ENCODE measurements at regions not wholly inside any gene's neighbourhood (a gene's known extent, or its start where the extent isn't known, plus 50 kb on each side); places are given as distances from the start of the nearest gene placed in this dataset.

GRCh38 chr2:122868646-122869275 lies 1113.3 kb downstream of the TSN start:
- Histone ChIP-seq H3K9me3 (replicated peaks in 1 of 2; ENCODE audit: control insufficient read depth in 1 of 2, insufficient read depth in 1 of 2, low read length in 2 of 2) (peaks cover 0 to 5% of the 10 kb centered on the region in 2 donors), H3K36me3 (replicated peaks in 1 of 2; ENCODE audit: control insufficient read depth in 1 of 2, insufficient read depth in 2 of 2, low read length in 2 of 2) (no peaks in the 10 kb centered on the region), H3K27ac (ENCODE audit: low read depth in 1 of 2, low read length in 2 of 2) (no peak overlapping the region), H4K20me1 (ENCODE audit: insufficient read depth, low read length) (no peaks in the 10 kb centered on the region), H3K9ac (ENCODE audit: insufficient read depth, low read length, poor library complexity, severe bottlenecking) (no peak overlapping the region), H3K4me2 (replicated peaks; ENCODE audit: extremely low read depth, low read length, poor library complexity, severe bottlenecking) (no peak overlapping the region), H3K79me2 (ENCODE audit: insufficient read depth, low read length) (no peaks in the 10 kb centered on the region), H2AFZ (ENCODE audit: insufficient read depth, low read depth, low read length, poor library complexity, severe bottlenecking) (no peak overlapping the region), H3K4me3 (replicated peaks in 1 of 3; ENCODE audit: low read depth in 2 of 3, low read length in 3 of 3) (no peak overlapping the region), H3K4me1 (ENCODE audit: control insufficient read depth in 1 of 2, insufficient read depth in 2 of 2, low read length in 2 of 2) (no peaks in the 10 kb centered on the region), H3K27me3 (ENCODE audit: control insufficient read depth in 2 of 2, insufficient read depth in 2 of 2, low read length in 2 of 2) (no peaks in the 10 kb centered on the region)
- no peaks in the 10 kb centered on the region for H3K4me1 Mint-ChIP-seq
- no peaks in the 10 kb centered on the region for H3K27me3 Mint-ChIP-seq (ENCODE audit: low read depth in 3 of 3)
- no peaks in the 10 kb centered on the region for H3K36me3 Mint-ChIP-seq
- no peak overlapping the region for H3K27ac Mint-ChIP-seq
- H3K9me3 Mint-ChIP-seq, result peaks cover 1 to 9% (median 4%) of the 10 kb centered on the region in 7 donors
- intact Hi-C loops (cut with micrococcal nuclease), result no loop called here
- 100% methylated on average over 1 of the region's 6 CpGs for WGBS (ENCODE audit: insufficient coverage)
- no peak overlapping the region for H3K4me3 Mint-ChIP-seq
- TF ChIP-seq CTCF (IDR thresholded peaks at IDR 0.05), result no peak
- no peak for DNase-seq

GRCh38 chr2:122873951-122874350 lies 1118.5 kb downstream of the TSN start:
- H3K27me3 Mint-ChIP-seq (ENCODE audit: low read depth in 3 of 3), result peaks cover 0 to 1% (median 0%) of the 10 kb centered on the region in 3 donors
- Histone ChIP-seq H4K20me1 (ENCODE audit: insufficient read depth, low read length) (no peaks in the 10 kb centered on the region), H3K9ac (ENCODE audit: insufficient read depth, low read length, poor library complexity, severe bottlenecking) (no peak overlapping the region), H3K4me3 (replicated peaks in 1 of 3; ENCODE audit: low read depth in 2 of 3, low read length in 3 of 3) (no peak overlapping the region), H3K4me1 (ENCODE audit: control insufficient read depth in 1 of 2, insufficient read depth in 2 of 2, low read length in 2 of 2) (no peaks in the 10 kb centered on the region), H3K36me3 (replicated peaks in 1 of 2; ENCODE audit: control insufficient read depth in 1 of 2, insufficient read depth in 2 of 2, low read length in 2 of 2) (no peaks in the 10 kb centered on the region), H3K79me2 (ENCODE audit: insufficient read depth, low read length) (no peaks in the 10 kb centered on the region), H3K27me3 (ENCODE audit: control insufficient read depth in 2 of 2, insufficient read depth in 2 of 2, low read length in 2 of 2) (no peaks in the 10 kb centered on the region), H3K9me3 (replicated peaks in 1 of 2; ENCODE audit: control insufficient read depth in 1 of 2, insufficient read depth in 1 of 2, low read length in 2 of 2) (peaks cover 0 to 5% of the 10 kb centered on the region in 2 donors), H3K4me2 (replicated peaks; ENCODE audit: extremely low read depth, low read length, poor library complexity, severe bottlenecking) (no peak overlapping the region), H3K27ac (ENCODE audit: low read depth in 1 of 2, low read length in 2 of 2) (no peak overlapping the region), H2AFZ (ENCODE audit: insufficient read depth, low read depth, low read length, poor library complexity, severe bottlenecking) (no peak overlapping the region)
- H3K9me3 Mint-ChIP-seq, result peaks cover 0 to 5% (median 2%) of the 10 kb centered on the region in 7 donors
- H3K4me1 Mint-ChIP-seq, result no peaks in the 10 kb centered on the region
- no peak overlapping the region for H3K4me3 Mint-ChIP-seq
- H3K27ac Mint-ChIP-seq, result no peak overlapping the region
- WGBS (ENCODE audit: insufficient coverage), result no CpG with 5 or more reads among the region's 2 CpGs
- no peaks in the 10 kb centered on the region for H3K36me3 Mint-ChIP-seq
- no peak for TF ChIP-seq CTCF (IDR thresholded peaks at IDR 0.05)
- intact Hi-C loops (cut with micrococcal nuclease), result no loop called here
- DNase-seq, result no peak
